Thyroid gland (tissue), 4 donors: ENCODE measurements at regions not wholly inside any gene's neighbourhood (a gene's known extent, or its start where the extent isn't known, plus 50 kb on each side); places are given as distances from the start of the nearest gene placed in this dataset.

ENCODE experiments used
- DNase-seq, 2 donors: peaks; one replicate each; pipeline ENCODE4 v3.0.0-alpha.2; 2019
- H3K27ac ChIP-seq, 3 donors: fragments of 200-600 bp; sonication (generic); 1 replicate in 2 of 3; 2 replicates in 1 of 3; pipeline ENCODE4 v1.5.1; 2016 to 2019; ENCODE audit warnings: mild to moderate bottlenecking in 1 of 3, moderate library complexity in 1 of 3
- H3K27me3 ChIP-seq: fragments of 200-600 bp; sonication (generic); one replicate; pipeline ENCODE4 v1.5.1; 2019
- H3K36me3 ChIP-seq, 2 donors: fragments of 200-600 bp; sonication (generic); one replicate each; pipeline ENCODE4 v1.5.1; 2016 to 2019
- H3K4me1 ChIP-seq, 2 donors: fragments of 200-600 bp; sonication (generic); one replicate each; pipeline ENCODE4 v1.5.1; 2017 to 2019
- H3K4me3 ChIP-seq, 3 donors: fragments of 200-600 bp; sonication (generic); replicated peaks in 1 of 3; 1 replicate in 2 of 3; 2 replicates in 1 of 3; pipeline ENCODE4 v1.5.1; 2016; ENCODE audit warnings: mild to moderate bottlenecking in 1 of 3
- H3K9me3 ChIP-seq: fragments of 200-600 bp; sonication (generic); one replicate; pipeline ENCODE4 v1.5.1; 2017
- POLR2A ChIP-seq, 2 donors: fragments of 450-650 bp; IDR thresholded peaks; one replicate each; pipeline ENCODE4 v1.6.1; 2017; ENCODE audit warnings: antibody characterized with exemption in 2 of 2, mild to moderate bottlenecking in 2 of 2, moderate library complexity in 1 of 2
- WGBS, 2 donors: methylation state at CpG; one replicate each; pipeline ENCODE4 v1.1.5; 2017; 5-methylcytosine and 5-hydroxymethylcytosine counted together
- intact Hi-C: fragments of 100-400 bp; cut with DNase I; formaldehyde crosslinking; loops from one replicate; pipeline ENCODE4 v1.15.1; 2023
- TF ChIP-seq, protein P1 (sequence below), 6 experiments: fragments of 200-600 bp in 3 of 6; fragments of 450-650 bp in 3 of 6; sonication (generic) in 3 of 6; IDR thresholded peaks; one replicate each; pipeline ENCODE4 v1.5.1; 2016 to 2019; ENCODE audit warnings: antibody characterized with exemption in 6 of 6, mild to moderate bottlenecking in 2 of 6, inconsistent platforms in 1 of 6, moderate library complexity in 1 of 6

DNA sequence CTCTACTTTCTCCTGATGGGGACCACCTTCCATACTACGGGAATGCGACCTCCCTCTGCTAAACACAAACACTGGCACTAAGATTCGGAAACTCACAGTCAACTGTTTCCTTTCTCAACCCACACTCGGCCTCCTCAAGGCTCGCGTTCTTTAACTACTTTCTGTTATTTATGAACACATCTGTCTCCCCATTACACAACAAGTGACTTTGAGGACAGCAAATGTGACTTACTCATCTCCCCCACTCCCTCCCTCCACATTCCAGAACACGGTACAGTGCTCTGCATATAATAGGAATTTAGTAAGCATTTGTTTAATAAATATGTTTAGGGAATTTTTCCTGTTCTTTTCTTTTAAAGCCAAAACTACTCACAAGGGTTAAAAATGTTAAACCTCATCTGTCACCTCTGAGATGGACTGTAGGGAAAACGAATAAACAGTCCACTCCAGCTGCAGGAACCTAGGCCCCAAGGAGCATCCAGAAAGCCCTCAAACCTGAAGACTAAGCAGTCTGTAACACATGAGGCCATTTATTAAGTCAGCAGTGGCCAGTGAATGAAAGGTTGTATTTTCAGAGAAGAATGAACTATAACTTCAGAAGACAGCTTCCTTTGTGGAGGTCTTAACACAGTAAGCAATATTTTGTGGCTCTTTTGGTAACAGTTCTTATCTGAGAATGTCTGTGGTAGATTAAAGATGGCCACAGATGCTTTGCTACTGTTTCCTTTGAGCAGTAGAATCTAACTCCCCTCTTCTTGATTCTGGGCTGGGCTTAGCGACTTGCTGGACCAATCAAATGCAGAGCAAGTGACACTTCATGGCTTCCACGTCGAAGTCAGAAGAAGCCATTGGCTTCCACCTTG is 209.6 kb upstream of the DTNBP1 start:
- no peaks in the 10 kb centered on the region for H3K9me3 ChIP-seq
- intact Hi-C loops, result no loop called here
- DNase-seq, result no peak
- H3K4me1 ChIP-seq, result no peaks in the 10 kb centered on the region
- H3K4me3 ChIP-seq, result no peak overlapping the region
- 87 to 90% methylated on average over 11 of the region's 11 CpGs for WGBS, 2 donors
- TF ChIP-seq, protein P1, sequence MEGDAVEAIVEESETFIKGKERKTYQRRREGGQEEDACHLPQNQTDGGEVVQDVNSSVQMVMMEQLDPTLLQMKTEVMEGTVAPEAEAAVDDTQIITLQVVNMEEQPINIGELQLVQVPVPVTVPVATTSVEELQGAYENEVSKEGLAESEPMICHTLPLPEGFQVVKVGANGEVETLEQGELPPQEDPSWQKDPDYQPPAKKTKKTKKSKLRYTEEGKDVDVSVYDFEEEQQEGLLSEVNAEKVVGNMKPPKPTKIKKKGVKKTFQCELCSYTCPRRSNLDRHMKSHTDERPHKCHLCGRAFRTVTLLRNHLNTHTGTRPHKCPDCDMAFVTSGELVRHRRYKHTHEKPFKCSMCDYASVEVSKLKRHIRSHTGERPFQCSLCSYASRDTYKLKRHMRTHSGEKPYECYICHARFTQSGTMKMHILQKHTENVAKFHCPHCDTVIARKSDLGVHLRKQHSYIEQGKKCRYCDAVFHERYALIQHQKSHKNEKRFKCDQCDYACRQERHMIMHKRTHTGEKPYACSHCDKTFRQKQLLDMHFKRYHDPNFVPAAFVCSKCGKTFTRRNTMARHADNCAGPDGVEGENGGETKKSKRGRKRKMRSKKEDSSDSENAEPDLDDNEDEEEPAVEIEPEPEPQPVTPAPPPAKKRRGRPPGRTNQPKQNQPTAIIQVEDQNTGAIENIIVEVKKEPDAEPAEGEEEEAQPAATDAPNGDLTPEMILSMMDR (IDR thresholded peaks at IDR 0.05), result no peak
- no peak for TF ChIP-seq POLR2A (IDR thresholded peaks at IDR 0.05)
- H3K27me3 ChIP-seq, result no peaks in the 10 kb centered on the region
- H3K36me3 ChIP-seq, result no peaks in the 10 kb centered on the region
- H3K27ac ChIP-seq, result no peak overlapping the region

DNA sequence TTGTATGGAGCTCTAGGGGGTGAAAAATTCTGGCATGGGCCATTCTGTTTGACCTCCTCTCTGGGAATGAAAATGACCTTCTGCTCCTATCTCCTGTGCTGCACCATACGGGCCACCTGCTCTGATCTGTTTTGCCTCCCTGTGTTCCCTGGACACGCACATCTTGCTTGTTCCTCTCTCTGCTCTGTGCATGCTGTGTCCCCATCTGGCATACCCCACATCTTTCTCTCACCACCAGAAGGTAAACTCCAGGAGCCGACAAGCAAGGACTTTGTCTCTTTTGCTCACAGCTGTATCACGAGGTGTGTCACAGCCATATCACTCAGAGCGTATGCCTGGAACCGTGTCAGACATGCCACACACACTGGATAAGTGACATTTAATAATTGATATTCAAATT is 208.4 kb upstream of the DTNBP1 start:
- intact Hi-C loops, result no loop called here
- no peak overlapping the region for H3K27ac ChIP-seq
- no peaks in the 10 kb centered on the region for H3K36me3 ChIP-seq
- no peak for TF ChIP-seq POLR2A (IDR thresholded peaks at IDR 0.05)
- TF ChIP-seq, protein P1 (IDR thresholded peaks at IDR 0.05), result no peak
- DNase-seq, result no peak
- H3K9me3 ChIP-seq, result no peaks in the 10 kb centered on the region
- H3K4me1 ChIP-seq, result no peaks in the 10 kb centered on the region
- H3K4me3 ChIP-seq, result no peak overlapping the region
- H3K27me3 ChIP-seq, result no peaks in the 10 kb centered on the region
- 91 to 96% methylated on average over 6 of the region's 6 CpGs for WGBS, 2 donors

DNA sequence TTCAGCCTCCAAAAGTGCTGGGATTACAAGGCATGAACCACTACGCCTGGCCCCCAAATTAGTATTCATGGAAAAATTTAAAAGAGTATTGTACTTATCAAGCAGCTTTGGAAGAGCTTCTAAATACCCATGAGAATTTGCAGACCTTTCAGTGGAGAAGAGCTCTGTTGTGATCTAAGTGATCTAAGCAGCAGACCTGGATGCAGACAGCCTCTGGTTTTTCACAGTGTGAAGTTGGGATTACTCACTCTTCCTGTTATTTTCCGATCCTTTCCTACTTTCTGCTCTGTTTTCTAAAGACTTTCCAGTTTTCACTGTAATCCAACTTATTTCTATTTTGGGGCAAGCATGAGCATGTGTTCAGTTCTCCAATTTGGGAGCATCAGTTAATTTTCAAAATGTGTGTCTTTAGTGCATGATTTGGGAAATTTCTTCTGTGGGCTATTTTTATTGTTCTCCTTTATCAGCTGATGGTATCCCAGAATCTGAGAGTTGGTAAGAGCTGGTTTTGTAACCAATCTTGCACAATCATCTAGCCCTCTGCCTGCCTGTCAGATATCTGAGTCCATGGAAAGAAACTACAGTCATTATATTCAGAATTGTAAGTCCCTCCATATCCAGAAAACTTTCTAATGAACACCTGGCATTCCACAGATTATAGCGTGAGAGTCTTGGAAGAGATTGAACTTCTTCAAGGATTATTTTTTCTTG is 207.7 kb upstream of the DTNBP1 start:
- 85 to 86% methylated on average over 3 of the region's 3 CpGs for WGBS, 2 donors
- no peaks in the 10 kb centered on the region for H3K36me3 ChIP-seq
- no peak for DNase-seq
- intact Hi-C loops, result no loop called here
- H3K27ac ChIP-seq, result no peak overlapping the region
- H3K4me3 ChIP-seq, result no peak overlapping the region
- TF ChIP-seq, protein P1 (IDR thresholded peaks at IDR 0.05), result no peak
- TF ChIP-seq POLR2A (IDR thresholded peaks at IDR 0.05), result no peak
- H3K27me3 ChIP-seq, result no peaks in the 10 kb centered on the region
- H3K4me1 ChIP-seq, result no peaks in the 10 kb centered on the region
- H3K9me3 ChIP-seq, result no peaks in the 10 kb centered on the region

DNA sequence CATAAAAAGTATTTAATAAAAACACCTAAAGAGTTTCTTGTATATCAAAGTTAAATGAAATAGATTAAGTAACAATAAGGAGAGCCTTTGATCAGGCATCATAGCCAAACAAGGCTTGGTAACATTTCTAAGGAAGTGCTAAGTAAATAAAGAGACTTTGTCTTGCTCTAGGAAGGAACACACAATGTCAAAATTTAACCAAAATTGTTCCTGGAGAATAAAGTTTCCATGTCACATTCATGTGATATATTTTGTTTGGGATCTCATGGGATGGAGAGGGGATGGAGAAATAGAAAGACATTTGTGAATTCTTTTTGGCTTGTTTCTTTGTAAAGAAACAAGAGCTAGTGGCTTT is 201.9 kb upstream of the DTNBP1 start:
- no peak for TF ChIP-seq POLR2A (IDR thresholded peaks at IDR 0.05)
- TF ChIP-seq, protein P1 (IDR thresholded peaks at IDR 0.05), result no peak
- Histone ChIP-seq H3K27ac (no peak overlapping the region), H3K4me3 (no peak overlapping the region), H3K9me3 (no peaks in the 10 kb centered on the region), H3K36me3 (no peaks in the 10 kb centered on the region), H3K27me3 (no peaks in the 10 kb centered on the region), H3K4me1 (no peaks in the 10 kb centered on the region)
- no peak for DNase-seq
- intact Hi-C loops, result no loop called here
